K562 (cell line): ENCODE measurements at regions not wholly inside any gene's neighbourhood (a gene's known extent, or its start where the extent isn't known, plus 50 kb on each side); places are given as distances from the start of the nearest gene placed in this dataset.

Experiments used
- ATAC-seq: fragments of 200-7000 bp; cut with Tn5 transposase; 3 replicates; pipeline ENCODE4 v1.9.1; 2020; ENCODE audit warnings: moderate library complexity
- BruUV-seq: library from RNA; stranded (reverse); fragments of 400-500 nt; replicated peaks from 2 replicates; lab custom pipeline; 2021; lab: Mats Ljungman, UMichigan
- CTCF ChIA-PET: fragments of 300-600 bp; formaldehyde crosslinking; extraction: SDS; loops from one replicate; lab custom pipeline; 2021; ENCODE audit warnings: low intra/inter-chr PET ratio; lab: Yijun Ruan, JAX
- POLR2A ChIA-PET: fragments of 300-600, 350-650 bp; sonication (Branson Sonifier 250); formaldehyde crosslinking; extraction: SDS; loops from one replicate; lab custom pipeline; 2021; ENCODE audit warnings: antibody characterized with exemption, inconsistent platforms; lab: Yijun Ruan, JAX
- DNase-seq, 4 experiments: peaks; one replicate each; pipeline versions ENCODE4 v3.0.0 to v3.0.0-alpha.2; 2011 to 2018; ENCODE audit warnings: low spot score in 3 of 4, mixed read lengths in 3 of 4; ENCODE audit errors: extremely low read depth in 1 of 4
- FAIRE-seq: peaks from 2 replicates; lab custom pipeline; 2011; peaks lifted over from hg19 to GRCh38; lab: Jason Lieb, UNC
- H2AFZ ChIP-seq: 2 replicates; pipeline ENCODE4 v1.6.0; 2011; ENCODE audit warnings: low read depth, low read length, control low read depth, inconsistent platforms
- H3K27ac ChIP-seq: fragments of 200-600 bp; 3 replicates; pipeline ENCODE4 v1.8.0; 2011; ENCODE audit warnings: low read depth, mild to moderate bottlenecking, control low read depth, inconsistent platforms, low read length, moderate library complexity, mixed read lengths; ENCODE audit errors: extremely low read depth
- H3K27me3 ChIP-seq, 2 experiments: fragments of 300-600 bp in 1 of 2; 2 replicates in 1 of 2; 3 replicates in 1 of 2; pipeline versions ENCODE4 v1.6.0 to v1.8.0; 2011; ENCODE audit warnings: inconsistent platforms in 2 of 2, low read length in 2 of 2, mild to moderate bottlenecking in 1 of 2, mixed read lengths in 1 of 2, moderate library complexity in 1 of 2; ENCODE audit not compliant: control insufficient read depth in 2 of 2, insufficient read depth in 2 of 2
- H3K36me3 ChIP-seq: fragments of 300-600 bp; 3 replicates; pipeline ENCODE4 v1.8.0; 2011; ENCODE audit warnings: mild to moderate bottlenecking, low read length, inconsistent platforms; ENCODE audit not compliant: control insufficient read depth, insufficient read depth
- H3K4me1 ChIP-seq, 2 experiments: fragments of 200-600 bp in 1 of 2; replicated peaks in 1 of 2; 2 replicates in 1 of 2; 3 replicates in 1 of 2; pipeline versions ENCODE4 v1.5.1 to v1.8.0; 2011; ENCODE audit warnings: inconsistent platforms in 2 of 2, low read length in 2 of 2, mild to moderate bottlenecking in 1 of 2, mixed read lengths in 1 of 2, moderate library complexity in 1 of 2; ENCODE audit not compliant: control insufficient read depth in 2 of 2, insufficient read depth in 2 of 2
- H3K4me2 ChIP-seq: 2 replicates; pipeline ENCODE4 v1.6.1; 2011; ENCODE audit warnings: low read length, control low read depth, inconsistent platforms, mixed read lengths; ENCODE audit not compliant: insufficient read depth
- H3K4me3 ChIP-seq: fragments of 200-600 bp; sonication (generic), shearing (Covaris generic); 2 replicates; pipeline ENCODE4 v1.5.1; 2016; ENCODE audit warnings: control low read depth, inconsistent platforms
- H3K79me2 ChIP-seq: fragments of 200-600 bp; 3 replicates; pipeline ENCODE4 v1.8.0; 2011; ENCODE audit warnings: low read length, inconsistent platforms; ENCODE audit not compliant: control insufficient read depth, insufficient read depth
- H3K9ac ChIP-seq, 2 experiments: 2 replicates each; pipeline versions ENCODE4 v1.6.0 to v1.6.1; 2011; ENCODE audit warnings: low read depth in 2 of 2, low read length in 2 of 2, control low read depth in 1 of 2, inconsistent platforms in 1 of 2, mild to moderate bottlenecking in 1 of 2, mixed read lengths in 1 of 2; ENCODE audit not compliant: insufficient read depth in 1 of 2
- H3K9me1 ChIP-seq: one replicate; pipeline ENCODE4 v1.6.0; 2011; ENCODE audit warnings: inconsistent platforms, mild to moderate bottlenecking, low read length, moderate library complexity; ENCODE audit not compliant: control insufficient read depth, insufficient read depth
- H3K9me3 ChIP-seq: replicated peaks from 2 replicates; pipeline ENCODE4 v1.5.1; 2011; ENCODE audit warnings: low read depth, low read length, inconsistent platforms; ENCODE audit not compliant: control insufficient read depth, insufficient read depth
- H4K20me1 ChIP-seq: replicated peaks from 2 replicates; pipeline ENCODE4 v1.6.1; 2011; ENCODE audit warnings: low read length, inconsistent platforms, mixed read lengths; ENCODE audit not compliant: control insufficient read depth, insufficient read depth
- ATF4 ChIP-seq: fragments of 450-650 bp; formaldehyde crosslinking; IDR thresholded peaks from 2 replicates; pipeline ENCODE4 v1.4.0; 2022; ENCODE audit warnings: mild to moderate bottlenecking, moderate library complexity
- BHLHE40 ChIP-seq: IDR thresholded peaks from 2 replicates; pipeline ENCODE4 v1.6.1; 2011; ENCODE audit warnings: low read length, improper control_type of control experiment
- CREB5 ChIP-seq: fragments of 250-450 bp; sonication (Bioruptor Pico); IDR thresholded peaks from 2 replicates; pipeline ENCODE4 v1.5.0; 2020; ENCODE audit warnings: mild to moderate bottlenecking
- GTF2B ChIP-seq: IDR thresholded peaks from 2 replicates; pipeline ENCODE4 v1.6.1; 2011; ENCODE audit not compliant: insufficient read length; ENCODE audit errors: extremely low read depth
- KLF16 ChIP-seq: IDR thresholded peaks from 2 replicates; pipeline ENCODE4 v1.6.1; 2016; ENCODE audit warnings: antibody characterized with exemption
- MTA2 ChIP-seq: fragments of 450-650 bp; IDR thresholded peaks from 2 replicates; pipeline ENCODE4 v1.6.1; 2016; ENCODE audit warnings: low read depth
- PREB ChIP-seq: sonication (generic); formaldehyde crosslinking; IDR thresholded peaks from 2 replicates; pipeline ENCODE4 v1.8.1; 2023; ENCODE audit warnings: mild to moderate bottlenecking, missing genetic modification reagents
- TBP ChIP-seq: optimal IDR thresholded peaks from 2 replicates; pipeline ENCODE3; 2011; ENCODE audit warnings: low read depth, low read length, improper control_type of control experiment
- TEAD2 ChIP-seq: fragments of 450-650 bp; IDR thresholded peaks from 2 replicates; pipeline ENCODE4 v1.6.1; 2016; ENCODE audit warnings: missing genetic modification characterization, control low read depth, missing compliant biosample characterization
- THRAP3 ChIP-seq: fragments of 450-650 bp; IDR thresholded peaks from 2 replicates; pipeline ENCODE4 v1.6.1; 2016; ENCODE audit warnings: mild to moderate bottlenecking, inconsistent platforms, borderline replicate concordance
- XRCC3 ChIP-seq: fragments of 450-650 bp; IDR thresholded peaks from 2 replicates; pipeline ENCODE4 v1.6.1; 2017; ENCODE audit warnings: mild to moderate bottlenecking, moderate library complexity
- ZBTB1 ChIP-seq: sonication (generic); formaldehyde crosslinking; IDR thresholded peaks from 2 replicates; pipeline ENCODE4 v1.8.1; 2023; ENCODE audit warnings: missing genetic modification reagents, low read depth, mild to moderate bottlenecking, borderline replicate concordance
- ZC3H11A ChIP-seq: IDR thresholded peaks from 2 replicates; pipeline ENCODE4 v1.6.1; 2012; ENCODE audit warnings: low read depth, low read length, improper control_type of control experiment
- ZFP91 ChIP-seq: sonication (generic); formaldehyde crosslinking; IDR thresholded peaks from 2 replicates; pipeline ENCODE4 v1.8.0; 2022; ENCODE audit warnings: mild to moderate bottlenecking, missing genetic modification reagents
- ZFX ChIP-seq: sonication (generic); formaldehyde crosslinking; IDR thresholded peaks from 2 replicates; pipeline ENCODE4 v1.8.0; 2022; ENCODE audit warnings: mild to moderate bottlenecking, missing genetic modification reagents, moderate library complexity
- ZNF175 ChIP-seq: fragments of 200-800 bp; sonication (Bioruptor generic); IDR thresholded peaks from 2 replicates; pipeline ENCODE4 v1.6.1; 2016; ENCODE audit warnings: low read depth, mild to moderate bottlenecking, missing genetic modification characterization, missing compliant biosample characterization
- ZNF449 ChIP-seq: fragments of 250-450 bp; sonication (Bioruptor Pico); IDR thresholded peaks from 2 replicates; pipeline ENCODE4 v1.8.0; 2022; ENCODE audit warnings: moderate library complexity, mild to moderate bottlenecking, inconsistent platforms
- WGBS: fragments of 100-300 bp; shearing (Covaris generic); methylation state at CpG from one replicate; pipeline ENCODE4 v1.1.6; 2016; ENCODE audit warnings: low coverage, mixed read lengths; ENCODE audit not compliant: insufficient coverage; ENCODE audit errors: missing lambda C conversion rate; 5-methylcytosine and 5-hydroxymethylcytosine counted together
- in situ Hi-C: fragments of 300-500 bp; cut with MboI; formaldehyde crosslinking; loops from 4 replicates; pipeline ENCODE4 v1.15.0; 2018; ENCODE audit warnings: inconsistent platforms, mixed read lengths
- intact Hi-C: fragments of 100-400 bp; cut with micrococcal nuclease; formaldehyde crosslinking; loops from 2 replicates; pipeline ENCODE4 v1.14.2; 2022

- intact Hi-C loops: no loop called here
- BruUV-seq: no TSS peak
- DNase-seq: no peak
- WGBS: 0% methylated on average over 2 of the region's 2 CpGs
- no peak for TF ChIP-seq ZNF175 (CRISPR knock-in tag)
- TF ChIP-seq MTA2: no peak
- no peak for TF ChIP-seq ATF4 (CRISPR knock-in tag)
- TF ChIP-seq TEAD2 (tag): no peak
- no peak for TF ChIP-seq XRCC3
- no peak for TF ChIP-seq ZC3H11A
- no peak for TF ChIP-seq ZBTB1 (CRISPR knock-in tag)
- no peak for TF ChIP-seq GTF2B
- TF ChIP-seq CREB5 (CRISPR knock-in tag): no peak
- TF ChIP-seq ZFP91 (CRISPR knock-in tag): no peak
- TF ChIP-seq ZNF449 (CRISPR knock-in tag): no peak
- no peak for TF ChIP-seq TBP
- TF ChIP-seq KLF16: no peak
- TF ChIP-seq THRAP3: no peak
- no peak for TF ChIP-seq BHLHE40
- TF ChIP-seq PREB (CRISPR knock-in tag): no peak
- no peak for TF ChIP-seq ZFX (CRISPR knock-in tag)
- TF ChIP-seq, all 486 proteins: peak for 0
- no peaks in the 10 kb centered on the region for H3K4me1 ChIP-seq
- no peak for ATAC-seq
- no peaks in the 10 kb centered on the region for H4K20me1 ChIP-seq
- in situ Hi-C loops: no loop called here
- no peak for FAIRE-seq
- H3K4me3 ChIP-seq: no peak overlapping the region
- CTCF ChIA-PET: no interaction called here
- H3K36me3 ChIP-seq: no peaks in the 10 kb centered on the region
- no peaks in the 10 kb centered on the region for H3K9me3 ChIP-seq
- POLR2A ChIA-PET: no interaction called here
- H3K4me2 ChIP-seq: no peak overlapping the region
- no peaks in the 10 kb centered on the region for H3K9me1 ChIP-seq
- H3K27me3 ChIP-seq: peaks cover 0 to 4% of the 10 kb centered on the region in 2 experiments; a peak in 1 of 5 replicates
- H2AFZ ChIP-seq: no peak overlapping the region
- H3K27ac ChIP-seq: no peak overlapping the region
- no peak overlapping the region for H3K9ac ChIP-seq
- no peaks in the 10 kb centered on the region for H3K79me2 ChIP-seq
Observed at GRCh38 chr7:23931633-23932032, 221.6 kb downstream of the STK31 start.
